ENCODE measurements at regions not wholly inside any gene's neighbourhood (a gene's known extent, or its start where the extent isn't known, plus 50 kb on each side); places are given as distances from the start of the nearest gene placed in this dataset.

DNA sequence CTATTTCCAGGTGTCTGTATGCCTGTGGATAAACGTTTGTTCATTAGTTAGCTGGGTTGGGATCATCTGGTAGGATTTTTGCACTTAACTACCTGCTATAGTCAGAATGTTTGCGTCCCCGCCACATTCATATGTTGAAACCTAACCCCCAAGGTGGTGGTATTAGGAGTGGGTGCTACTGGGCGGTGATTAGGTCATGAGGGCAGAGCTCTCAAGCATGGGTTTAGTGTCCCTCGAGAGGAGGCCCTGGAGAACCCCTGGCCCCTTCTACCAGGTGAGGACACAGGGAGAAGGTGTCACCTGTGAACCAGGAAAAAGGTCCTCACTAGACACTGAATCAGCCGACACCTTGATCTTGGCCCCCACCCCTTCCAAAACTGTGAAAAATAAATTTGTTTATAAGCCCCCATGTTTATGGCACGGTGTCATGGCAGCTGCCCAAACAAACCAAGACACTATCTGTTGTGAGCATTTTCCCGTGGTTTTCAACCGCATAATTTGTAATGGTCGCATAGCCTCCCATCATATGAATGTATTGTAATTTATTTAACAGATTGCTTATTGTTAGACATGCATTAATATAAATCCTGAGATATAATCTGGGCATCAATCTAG, 92.7 kb upstream of the TRIM2 start:
- ATAC-seq (ENCODE audit: insufficient read depth, low read depth) (no peak; the same call in 2 of the 3 replicates), DNase-seq (no peak)
- no peaks in the 10 kb centered on the region for H4K20me1 ChIP-seq (ENCODE audit: insufficient read depth, low read length)
- no peaks in the 10 kb centered on the region for H3K27me3 ChIP-seq (ENCODE audit: insufficient read depth, low read length, poor library complexity)
- no peak overlapping the region for H3K9ac ChIP-seq (ENCODE audit: low read depth, low read length)
- TF ChIP-seq, protein P1, sequence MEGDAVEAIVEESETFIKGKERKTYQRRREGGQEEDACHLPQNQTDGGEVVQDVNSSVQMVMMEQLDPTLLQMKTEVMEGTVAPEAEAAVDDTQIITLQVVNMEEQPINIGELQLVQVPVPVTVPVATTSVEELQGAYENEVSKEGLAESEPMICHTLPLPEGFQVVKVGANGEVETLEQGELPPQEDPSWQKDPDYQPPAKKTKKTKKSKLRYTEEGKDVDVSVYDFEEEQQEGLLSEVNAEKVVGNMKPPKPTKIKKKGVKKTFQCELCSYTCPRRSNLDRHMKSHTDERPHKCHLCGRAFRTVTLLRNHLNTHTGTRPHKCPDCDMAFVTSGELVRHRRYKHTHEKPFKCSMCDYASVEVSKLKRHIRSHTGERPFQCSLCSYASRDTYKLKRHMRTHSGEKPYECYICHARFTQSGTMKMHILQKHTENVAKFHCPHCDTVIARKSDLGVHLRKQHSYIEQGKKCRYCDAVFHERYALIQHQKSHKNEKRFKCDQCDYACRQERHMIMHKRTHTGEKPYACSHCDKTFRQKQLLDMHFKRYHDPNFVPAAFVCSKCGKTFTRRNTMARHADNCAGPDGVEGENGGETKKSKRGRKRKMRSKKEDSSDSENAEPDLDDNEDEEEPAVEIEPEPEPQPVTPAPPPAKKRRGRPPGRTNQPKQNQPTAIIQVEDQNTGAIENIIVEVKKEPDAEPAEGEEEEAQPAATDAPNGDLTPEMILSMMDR (IDR thresholded peaks at IDR 0.05; ENCODE audit: borderline replicate concordance, extremely low read depth, low read length, poor library complexity, severe bottlenecking), result no peak
- TF ChIP-seq EZH2 (IDR thresholded peaks at IDR 0.05; ENCODE audit: borderline replicate concordance, low read depth, low read length, severe bottlenecking), result no peak
- H3K79me2 ChIP-seq (ENCODE audit: insufficient read depth, low read length), result no peaks in the 10 kb centered on the region
- no peaks in the 10 kb centered on the region for H3K9me3 ChIP-seq (ENCODE audit: insufficient read depth, low read length, severe bottlenecking)
- H2AFZ ChIP-seq (ENCODE audit: low read depth, low read length), result no peak overlapping the region
- peaks cover 57% of the 10 kb centered on the region for H3K4me1 ChIP-seq (ENCODE audit: insufficient read depth, low read length)
- peak overlapping the region; percentile 39; the same call in 1 of the 2 replicates for H3K27ac ChIP-seq (ENCODE audit: low read length)
- H3K4me3 ChIP-seq (ENCODE audit: low read depth in 1 of 2, low read length in 2 of 2), result no peak overlapping the region
- H3K4me2 ChIP-seq (ENCODE audit: insufficient read depth, low read length), result peak overlapping the region; percentile 49; the same call in 1 of the 2 replicates
- H3K36me3 ChIP-seq (ENCODE audit: insufficient read depth, low read length), result no peaks in the 10 kb centered on the region

DNA sequence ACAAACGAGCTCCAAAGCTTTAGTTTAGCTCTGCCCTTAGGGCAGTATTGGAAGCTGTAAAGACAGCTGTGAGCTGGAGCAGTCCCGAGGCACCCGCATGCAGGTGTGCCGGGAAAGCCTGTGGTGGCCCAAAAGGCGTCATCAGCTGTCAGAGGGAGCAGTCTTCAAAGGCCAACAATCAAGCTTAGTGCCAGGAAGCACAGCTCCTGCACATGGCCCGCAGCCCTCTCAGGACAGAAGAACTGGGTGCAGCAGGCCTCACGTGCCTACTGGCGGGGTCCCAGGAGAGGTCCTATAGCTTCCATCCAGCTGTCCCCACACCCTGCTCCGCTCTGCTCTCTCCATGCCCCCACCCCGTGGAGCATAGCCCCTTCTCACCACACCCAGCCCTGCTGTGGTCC, 92.2 kb upstream of the TRIM2 start:
- Histone ChIP-seq H3K4me2 (ENCODE audit: insufficient read depth, low read length) (peak overlapping the region; percentile 49; the same call in 1 of the 2 replicates), H4K20me1 (ENCODE audit: insufficient read depth, low read length) (no peaks in the 10 kb centered on the region), H3K4me1 (ENCODE audit: insufficient read depth, low read length) (peaks cover 62% of the 10 kb centered on the region), H3K9me3 (ENCODE audit: insufficient read depth, low read length, severe bottlenecking) (no peaks in the 10 kb centered on the region), H3K4me3 (ENCODE audit: low read depth in 1 of 2, low read length in 2 of 2) (no peak overlapping the region), H3K79me2 (ENCODE audit: insufficient read depth, low read length) (no peaks in the 10 kb centered on the region), H3K27ac (ENCODE audit: low read length) (peak overlapping the region; percentile 66), H3K36me3 (ENCODE audit: insufficient read depth, low read length) (no peaks in the 10 kb centered on the region), H2AFZ (ENCODE audit: low read depth, low read length) (no peak overlapping the region), H3K9ac (ENCODE audit: low read depth, low read length) (no peak overlapping the region), H3K27me3 (ENCODE audit: insufficient read depth, low read length, poor library complexity) (no peaks in the 10 kb centered on the region)
- TF ChIP-seq, protein P1 (IDR thresholded peaks at IDR 0.05; ENCODE audit: borderline replicate concordance, extremely low read depth, low read length, poor library complexity, severe bottlenecking), result no peak
- no peak for TF ChIP-seq EZH2 (IDR thresholded peaks at IDR 0.05; ENCODE audit: borderline replicate concordance, low read depth, low read length, severe bottlenecking)
- ATAC-seq (ENCODE audit: insufficient read depth, low read depth) (peak; percentile 76), DNase-seq (peak; percentile 86)

DNA sequence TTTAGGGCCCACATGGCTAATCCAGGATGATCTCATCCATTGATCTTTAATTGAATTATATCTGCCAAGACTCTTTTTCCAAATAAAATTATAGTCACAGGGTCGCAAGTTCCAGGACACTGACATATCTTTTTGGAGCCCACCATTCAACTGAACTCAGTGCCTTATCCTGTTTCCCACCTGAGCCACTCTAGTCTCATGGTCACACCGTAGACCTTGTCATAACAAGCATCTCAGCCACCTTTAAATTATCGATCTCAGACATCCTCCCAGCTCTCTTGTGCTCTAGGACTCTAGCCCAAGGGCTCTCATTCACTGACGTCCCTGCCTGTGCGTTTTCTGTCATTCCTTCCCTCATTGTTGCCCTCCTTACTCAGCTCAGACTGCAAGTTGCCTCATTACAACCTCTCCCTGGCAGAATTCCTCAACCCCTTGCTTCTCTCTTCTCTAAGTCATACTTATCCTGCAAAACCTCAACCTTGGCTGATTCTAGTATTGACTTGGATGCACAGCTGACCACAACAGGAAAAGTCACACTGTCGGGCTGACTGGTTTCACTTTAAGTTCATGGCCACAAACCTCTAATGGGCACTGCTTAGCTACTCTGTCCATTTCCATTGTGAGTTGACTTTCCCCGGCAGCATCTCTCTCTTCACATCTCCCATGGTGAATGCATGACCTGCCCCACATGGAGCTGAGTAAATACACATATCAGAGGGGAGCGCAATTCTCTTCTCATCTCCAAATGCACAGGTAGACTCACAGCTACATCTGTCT, 91.0 kb upstream of the TRIM2 start:
- no peak overlapping the region for H3K4me2 ChIP-seq (ENCODE audit: insufficient read depth, low read length)
- no peak for DNase-seq
- H3K27ac ChIP-seq (ENCODE audit: low read length), result peak overlapping the region; percentile 29; the same call in 1 of the 2 replicates

More for the DNA sequence above, 91.0 kb upstream of the TRIM2 start:
- H3K4me1 ChIP-seq (ENCODE audit: insufficient read depth, low read length), result peaks cover 68% of the 10 kb centered on the region
- no peak overlapping the region for H2AFZ ChIP-seq (ENCODE audit: low read depth, low read length)
- no peak for TF ChIP-seq EZH2 (IDR thresholded peaks at IDR 0.05; ENCODE audit: borderline replicate concordance, low read depth, low read length, severe bottlenecking)
- TF ChIP-seq, protein P1 (IDR thresholded peaks at IDR 0.05; ENCODE audit: borderline replicate concordance, extremely low read depth, low read length, poor library complexity, severe bottlenecking), result no peak
- no peak overlapping the region for H3K9ac ChIP-seq (ENCODE audit: low read depth, low read length)
- no peaks in the 10 kb centered on the region for H3K79me2 ChIP-seq (ENCODE audit: insufficient read depth, low read length)
- no peak for ATAC-seq (ENCODE audit: insufficient read depth, low read depth)
- no peaks in the 10 kb centered on the region for H3K36me3 ChIP-seq (ENCODE audit: insufficient read depth, low read length)
- no peaks in the 10 kb centered on the region for H3K27me3 ChIP-seq (ENCODE audit: insufficient read depth, low read length, poor library complexity)
- no peaks in the 10 kb centered on the region for H3K9me3 ChIP-seq (ENCODE audit: insufficient read depth, low read length, severe bottlenecking)
- H4K20me1 ChIP-seq (ENCODE audit: insufficient read depth, low read length), result no peaks in the 10 kb centered on the region
- no peak overlapping the region for H3K4me3 ChIP-seq (ENCODE audit: low read depth in 1 of 2, low read length in 2 of 2)
